SK-N-SH treated with all-trans-retinoic acid at 6 μM for 48 hours (cell line): ENCODE measurements at regions not wholly inside any gene's neighbourhood (a gene's known extent, or its start where the extent isn't known, plus 50 kb on each side); places are given as distances from the start of the nearest gene placed in this dataset.

Experiments used
- ATAC-seq: fragments of 200-7000 bp; cut with Tn5 transposase; 3 replicates; pipeline ENCODE4 v1.9.1; 2020; ENCODE audit warnings: mild to moderate bottlenecking, moderate library complexity
- ARNTL ChIP-seq: fragments of 450-650 bp; formaldehyde crosslinking; IDR thresholded peaks from 2 replicates; pipeline ENCODE4 v1.5.0; 2020; ENCODE audit warnings: low read depth, mild to moderate bottlenecking, moderate library complexity, borderline replicate concordance
- BACH2 ChIP-seq: fragments of 250-450 bp; sonication (Bioruptor Pico); IDR thresholded peaks from 2 replicates; pipeline ENCODE4 v1.9.0; 2021; ENCODE audit warnings: mild to moderate bottlenecking, borderline replicate concordance
- CSDC2 ChIP-seq: fragments of 250-450 bp; sonication (Bioruptor Pico); IDR thresholded peaks from 2 replicates; pipeline ENCODE4 v1.5.0; 2020; ENCODE audit warnings: mild to moderate bottlenecking, moderate library complexity
- ESRRG ChIP-seq: fragments of 250-450 bp; sonication (Bioruptor Pico); IDR thresholded peaks from 2 replicates; pipeline ENCODE4 v1.6.1; 2021; ENCODE audit warnings: mild to moderate bottlenecking
- GLIS3 ChIP-seq: fragments of 250-450 bp; sonication (Bioruptor Pico); IDR thresholded peaks from 2 replicates; pipeline ENCODE4 v1.5.0; 2020; ENCODE audit warnings: mild to moderate bottlenecking, moderate library complexity
- ISL1 ChIP-seq: fragments of 250-450 bp; sonication (Bioruptor Pico); IDR thresholded peaks from 2 replicates; pipeline ENCODE4 v2.1.2; 2022; ENCODE audit warnings: mild to moderate bottlenecking, moderate library complexity
- OSR1 ChIP-seq: fragments of 250-450 bp; sonication (Bioruptor Pico); IDR thresholded peaks from 2 replicates; pipeline ENCODE4 v1.8.0; 2022; ENCODE audit warnings: moderate library complexity, mild to moderate bottlenecking, inconsistent platforms
- PATZ1 ChIP-seq: fragments of 250-450 bp; sonication (Bioruptor Pico); IDR thresholded peaks from 2 replicates; pipeline ENCODE4 v1.8.0; 2020; ENCODE audit warnings: mild to moderate bottlenecking, moderate library complexity, borderline replicate concordance
- POU6F1 ChIP-seq: fragments of 250-450 bp; sonication (Bioruptor Pico); IDR thresholded peaks from 2 replicates; pipeline ENCODE4 v1.8.0; 2021; ENCODE audit warnings: low read depth, mild to moderate bottlenecking, moderate library complexity, borderline replicate concordance
- PPARA ChIP-seq: fragments of 250-450 bp; sonication (Bioruptor Pico); IDR thresholded peaks from 2 replicates; pipeline ENCODE4 v1.5.0; 2020; ENCODE audit warnings: mild to moderate bottlenecking, borderline replicate concordance
- RARB ChIP-seq: fragments of 250-450 bp; sonication (Bioruptor Pico); IDR thresholded peaks from 2 replicates; pipeline ENCODE4 v1.8.0; 2021; ENCODE audit warnings: mild to moderate bottlenecking, moderate library complexity
- SNAI2 ChIP-seq: fragments of 250-450 bp; sonication (Bioruptor Pico); IDR thresholded peaks from 2 replicates; pipeline ENCODE4 v1.5.0; 2020; ENCODE audit warnings: mild to moderate bottlenecking, moderate library complexity
- TCF4 ChIP-seq: fragments of 250-450 bp; sonication (Bioruptor Pico); IDR thresholded peaks from 2 replicates; pipeline ENCODE4 v1.8.0; 2021; ENCODE audit warnings: mild to moderate bottlenecking, moderate library complexity, borderline replicate concordance
- TOX ChIP-seq: fragments of 250-450 bp; sonication (Bioruptor Pico); IDR thresholded peaks from 2 replicates; pipeline ENCODE4 v1.8.0; 2021; ENCODE audit warnings: mild to moderate bottlenecking, moderate library complexity, borderline replicate concordance
- TSHZ2 ChIP-seq: fragments of 250-450 bp; sonication (Bioruptor Pico); IDR thresholded peaks from 2 replicates; pipeline ENCODE4 v1.5.0; 2020; ENCODE audit warnings: mild to moderate bottlenecking, moderate library complexity
- ZC3H10 ChIP-seq: fragments of 250-450 bp; sonication (Bioruptor Pico); IDR thresholded peaks from 2 replicates; pipeline ENCODE4 v1.5.1; 2021; ENCODE audit warnings: mild to moderate bottlenecking, moderate library complexity
- ZFP3 ChIP-seq: fragments of 250-450 bp; sonication (Bioruptor Pico); IDR thresholded peaks from 2 replicates; pipeline ENCODE4 v1.5.0; 2020; ENCODE audit warnings: mild to moderate bottlenecking, moderate library complexity
- ZFP30 ChIP-seq: fragments of 450-650 bp; formaldehyde crosslinking; IDR thresholded peaks from 2 replicates; pipeline ENCODE4 v1.5.0; 2022; ENCODE audit warnings: mild to moderate bottlenecking, moderate library complexity
- ZNF565 ChIP-seq: fragments of 450-650 bp; formaldehyde crosslinking; conservative IDR thresholded peaks from 2 replicates; pipeline ENCODE4 v1.5.0; 2020; ENCODE audit warnings: low read depth, mild to moderate bottlenecking, moderate library complexity
- ZNF70 ChIP-seq: fragments of 450-650 bp; formaldehyde crosslinking; IDR thresholded peaks from 2 replicates; pipeline ENCODE4 v1.5.0; 2020; ENCODE audit warnings: mild to moderate bottlenecking, moderate library complexity
- ZNF8 ChIP-seq: fragments of 450-650 bp; formaldehyde crosslinking; IDR thresholded peaks from 2 replicates; pipeline ENCODE4 v1.5.0; 2020; ENCODE audit warnings: mild to moderate bottlenecking, moderate library complexity
- TF ChIP-seq, protein P1 (sequence below): fragments of 250-450 bp; sonication (Bioruptor Pico); IDR thresholded peaks from 2 replicates; pipeline ENCODE4 v1.5.1; 2021; ENCODE audit warnings: mild to moderate bottlenecking, moderate library complexity

DNA sequence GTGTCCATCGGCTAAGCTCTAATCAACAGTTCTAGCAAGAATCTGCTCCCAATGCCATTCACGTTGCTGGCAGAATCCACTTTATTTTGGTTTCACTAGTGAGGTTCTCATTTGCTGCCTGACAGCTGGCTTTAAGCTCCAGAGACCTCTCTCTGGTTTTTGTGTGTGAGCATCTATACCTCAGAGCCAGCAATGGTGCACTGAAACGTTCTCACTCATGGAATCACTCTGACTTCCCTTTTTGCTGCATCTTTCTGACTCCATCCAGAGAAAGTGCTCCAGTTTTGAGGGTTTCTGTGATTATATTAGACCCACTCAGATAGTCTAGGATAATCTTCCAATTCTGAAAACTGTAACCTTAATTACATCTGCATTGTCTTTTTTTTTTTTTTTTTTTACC is 596.6 kb downstream of the RNF144A start:
- no peak for TF ChIP-seq RARB
- no peak for TF ChIP-seq PATZ1
- no peak for TF ChIP-seq ZNF70 (CRISPR knock-in tag)
- no peak for ATAC-seq

- no peak for TF ChIP-seq PATZ1
- no peak for TF ChIP-seq TOX (CRISPR knock-in tag)
- no peak for TF ChIP-seq ARNTL (CRISPR knock-in tag)
- TF ChIP-seq TSHZ2 (CRISPR knock-in tag), result no peak
- no peak for TF ChIP-seq ZFP3
- TF ChIP-seq, protein P1, sequence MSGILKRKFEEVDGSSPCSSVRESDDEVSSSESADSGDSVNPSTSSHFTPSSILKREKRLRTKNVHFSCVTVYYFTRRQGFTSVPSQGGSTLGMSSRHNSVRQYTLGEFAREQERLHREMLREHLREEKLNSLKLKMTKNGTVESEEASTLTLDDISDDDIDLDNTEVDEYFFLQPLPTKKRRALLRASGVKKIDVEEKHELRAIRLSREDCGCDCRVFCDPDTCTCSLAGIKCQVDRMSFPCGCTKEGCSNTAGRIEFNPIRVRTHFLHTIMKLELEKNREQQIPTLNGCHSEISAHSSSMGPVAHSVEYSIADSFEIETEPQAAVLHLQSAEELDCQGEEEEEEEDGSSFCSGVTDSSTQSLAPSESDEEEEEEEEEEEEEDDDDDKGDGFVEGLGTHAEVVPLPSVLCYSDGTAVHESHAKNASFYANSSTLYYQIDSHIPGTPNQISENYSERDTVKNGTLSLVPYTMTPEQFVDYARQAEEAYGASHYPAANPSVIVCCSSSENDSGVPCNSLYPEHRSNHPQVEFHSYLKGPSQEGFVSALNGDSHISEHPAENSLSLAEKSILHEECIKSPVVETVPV (CRISPR knock-in tag), result no peak
- no peak for TF ChIP-seq GLIS3 (CRISPR knock-in tag)
- TF ChIP-seq PPARA (CRISPR knock-in tag), result no peak
- no peak for TF ChIP-seq OSR1
- no peak for TF ChIP-seq ISL1 (CRISPR knock-in tag)
- TF ChIP-seq RARB, result no peak
- TF ChIP-seq ZC3H10 (CRISPR knock-in tag), result no peak
- no peak for TF ChIP-seq BACH2 (CRISPR knock-in tag)
- no peak for TF ChIP-seq SNAI2 (CRISPR knock-in tag)
- TF ChIP-seq CSDC2 (CRISPR knock-in tag), result no peak
- TF ChIP-seq TCF4 (CRISPR knock-in tag), result no peak
- TF ChIP-seq ZNF565 (CRISPR knock-in tag), result no peak
- no peak for ATAC-seq
Observed at GRCh38 chr2:7515327-7515726, 598.1 kb downstream of the RNF144A start.

DNA sequence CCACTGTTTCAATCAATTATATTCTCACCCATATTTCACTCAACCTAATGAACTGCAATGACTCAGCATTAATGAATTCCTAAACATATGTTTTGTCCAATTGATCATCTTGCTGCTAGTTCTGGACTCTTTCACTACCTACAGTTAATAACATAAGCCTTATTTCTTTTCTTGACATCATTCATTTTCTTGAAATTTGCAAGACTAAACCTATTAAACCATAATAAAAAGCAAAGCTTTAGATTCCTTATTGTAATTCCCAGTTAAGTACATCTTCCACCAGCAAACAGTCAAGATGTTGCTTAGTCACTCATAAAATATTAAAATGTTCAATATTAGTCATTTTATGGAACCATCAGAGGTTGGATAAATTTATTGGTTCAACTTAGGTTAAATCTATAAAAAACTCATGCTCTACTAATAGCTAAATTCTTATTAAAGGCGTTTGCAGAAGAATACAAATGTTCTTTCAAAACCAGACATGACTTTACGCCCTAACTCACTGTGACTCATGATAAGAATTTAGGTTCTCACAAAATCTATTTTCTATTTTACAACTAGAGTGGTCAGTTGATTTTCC is 599.4 kb downstream of the RNF144A start:
- peak; percentile 76 for ATAC-seq
- TF ChIP-seq ZFP30 (CRISPR knock-in tag) (no peak), ARNTL (CRISPR knock-in tag) (no peak), SNAI2 (CRISPR knock-in tag) (no peak), OSR1 (no peak), CSDC2 (CRISPR knock-in tag) (no peak; the same call in 1 of the 2 replicates), ZNF8 (CRISPR knock-in tag) (peak; percentile 13; the same call in 1 of the 2 replicates), ZNF565 (CRISPR knock-in tag) (no peak), BACH2 (CRISPR knock-in tag) (peak; percentile 71; the same call in 1 of the 2 replicates), RARB (peak; percentile 92), PATZ1 (peak; percentile 87), POU6F1 (peak; percentile 92; the same call in 1 of the 2 replicates), ZNF70 (CRISPR knock-in tag) (no peak), PPARA (CRISPR knock-in tag) (no peak), TCF4 (CRISPR knock-in tag) (peak; percentile 82), ESRRG (no peak), ZFP3 (no peak), TOX (CRISPR knock-in tag) (peak; percentile 64; the same call in 1 of the 2 replicates)
- TF ChIP-seq, protein P1 (CRISPR knock-in tag), result no peak
